OCI-LY7 (cell line): ENCODE measurements at regions not wholly inside any gene's neighbourhood (a gene's known extent, or its start where the extent isn't known, plus 50 kb on each side); places are given as distances from the start of the nearest gene placed in this dataset.

Experiments used
- CTCF ChIP-seq: fragments of 200-600 bp; sonication (generic); conservative IDR thresholded peaks from 2 replicates; pipeline ENCODE4 v1.5.1; 2014; ENCODE audit warnings: mild to moderate bottlenecking, antibody characterized with exemption, low read length, moderate library complexity, mixed read lengths
- EZH2phosphoT487 ChIP-seq: fragments of 200-600 bp; sonication (generic); IDR thresholded peaks from 2 replicates; pipeline ENCODE4 v1.6.1; 2018; ENCODE audit warnings: low read depth, borderline replicate concordance, mild to moderate bottlenecking, mixed run types, antibody characterized with exemption, low read length, moderate library complexity, mixed read lengths

GRCh38 chr13:26819046-26819445 is 58.5 kb upstream of the GPR12 start:
- TF ChIP-seq CTCF (no peak), EZH2phosphoT487 (no peak)
